Testis (tissue), 2 donors: ENCODE measurements at regions not wholly inside any gene's neighbourhood (a gene's known extent, or its start where the extent isn't known, plus 50 kb on each side); places are given as distances from the start of the nearest gene placed in this dataset.

Source experiments
- DNase-seq: peaks from one replicate; pipeline ENCODE4 v3.0.0-alpha.2; 2019
- H3K27ac ChIP-seq, 2 donors: fragments of 200-600 bp; sonication (generic); one replicate each; pipeline ENCODE4 v1.5.1; 2019
- H3K27me3 ChIP-seq: fragments of 200-600 bp; sonication (generic); one replicate; pipeline ENCODE4 v1.5.1; 2019
- H3K36me3 ChIP-seq: fragments of 200-600 bp; sonication (generic); one replicate; pipeline ENCODE4 v1.5.1; 2017; ENCODE audit warnings: low read depth; ENCODE audit errors: missing control alignments
- H3K4me1 ChIP-seq: fragments of 200-600 bp; sonication (generic); one replicate; pipeline ENCODE4 v1.5.1; 2019
- H3K4me3 ChIP-seq, 2 donors: fragments of 200-600 bp; sonication (generic); one replicate each; pipeline ENCODE4 v1.5.1; 2017 to 2019
- H3K9me3 ChIP-seq: fragments of 200-600 bp; sonication (generic); one replicate; pipeline ENCODE4 v1.5.1; 2017
- POLR2A ChIP-seq: fragments of 450-650 bp; IDR thresholded peaks from one replicate; pipeline ENCODE4 v1.6.1; 2017; ENCODE audit warnings: antibody characterized with exemption, mild to moderate bottlenecking, moderate library complexity
- WGBS, 2 donors: methylation state at CpG; one replicate each; pipeline ENCODE4 v1.1.5; 2018; 5-methylcytosine and 5-hydroxymethylcytosine counted together
- intact Hi-C: fragments of 100-400 bp; cut with DNase I; formaldehyde crosslinking; loops from one replicate; pipeline ENCODE4 v1.15.1; 2023; ENCODE audit warnings: low total_unique reads
- TF ChIP-seq, protein P1 (sequence below), 3 experiments: fragments of 450-650 bp in 2 of 3; fragments of 200-600 bp in 1 of 3; sonication (generic) in 1 of 3; IDR thresholded peaks; one replicate each; pipeline ENCODE4 v1.5.1; 2016 to 2019; ENCODE audit warnings: antibody characterized with exemption in 3 of 3, mild to moderate bottlenecking in 2 of 3, moderate library complexity in 1 of 3

DNA sequence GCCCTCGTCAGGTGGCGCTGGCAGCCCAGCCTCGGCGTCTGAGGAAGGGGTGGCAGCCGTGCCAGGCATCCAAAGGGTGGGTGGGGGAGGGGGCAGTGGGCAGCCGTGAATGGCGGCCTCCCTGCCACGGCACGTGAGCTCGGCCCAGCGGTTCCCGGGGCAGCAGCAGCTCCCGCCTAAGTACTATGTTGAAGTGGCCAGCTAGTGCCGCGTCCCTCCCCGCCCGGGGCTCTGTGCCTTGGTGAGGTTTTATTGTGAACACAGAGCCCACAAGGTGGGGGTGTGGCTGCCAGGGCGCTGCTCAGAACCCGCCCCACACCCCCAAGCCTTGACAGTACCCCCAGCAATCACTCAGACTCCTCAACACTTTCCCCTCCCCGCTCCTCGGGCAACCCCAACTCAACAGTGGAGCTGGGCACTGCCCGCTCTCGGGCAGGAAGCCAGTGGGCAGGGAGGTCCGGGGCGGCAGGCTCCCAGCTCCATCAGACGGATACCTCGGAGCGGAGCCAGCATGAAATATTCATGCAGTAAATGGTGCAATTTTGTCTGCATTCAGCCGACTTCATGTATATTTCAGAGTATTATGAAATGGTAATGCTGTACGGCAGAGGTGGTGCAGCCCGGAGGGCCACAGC is 80.4 kb downstream of the ENGASE start:
- no peak overlapping the region for H3K27ac ChIP-seq
- H3K36me3 ChIP-seq: no peaks in the 10 kb centered on the region
- no peak overlapping the region for H3K4me3 ChIP-seq
- intact Hi-C loops: no loop called here
- no peaks in the 10 kb centered on the region for H3K9me3 ChIP-seq
- H3K4me1 ChIP-seq: no peaks in the 10 kb centered on the region
- DNase-seq: no peak
- no peaks in the 10 kb centered on the region for H3K27me3 ChIP-seq
- TF ChIP-seq, protein P1, sequence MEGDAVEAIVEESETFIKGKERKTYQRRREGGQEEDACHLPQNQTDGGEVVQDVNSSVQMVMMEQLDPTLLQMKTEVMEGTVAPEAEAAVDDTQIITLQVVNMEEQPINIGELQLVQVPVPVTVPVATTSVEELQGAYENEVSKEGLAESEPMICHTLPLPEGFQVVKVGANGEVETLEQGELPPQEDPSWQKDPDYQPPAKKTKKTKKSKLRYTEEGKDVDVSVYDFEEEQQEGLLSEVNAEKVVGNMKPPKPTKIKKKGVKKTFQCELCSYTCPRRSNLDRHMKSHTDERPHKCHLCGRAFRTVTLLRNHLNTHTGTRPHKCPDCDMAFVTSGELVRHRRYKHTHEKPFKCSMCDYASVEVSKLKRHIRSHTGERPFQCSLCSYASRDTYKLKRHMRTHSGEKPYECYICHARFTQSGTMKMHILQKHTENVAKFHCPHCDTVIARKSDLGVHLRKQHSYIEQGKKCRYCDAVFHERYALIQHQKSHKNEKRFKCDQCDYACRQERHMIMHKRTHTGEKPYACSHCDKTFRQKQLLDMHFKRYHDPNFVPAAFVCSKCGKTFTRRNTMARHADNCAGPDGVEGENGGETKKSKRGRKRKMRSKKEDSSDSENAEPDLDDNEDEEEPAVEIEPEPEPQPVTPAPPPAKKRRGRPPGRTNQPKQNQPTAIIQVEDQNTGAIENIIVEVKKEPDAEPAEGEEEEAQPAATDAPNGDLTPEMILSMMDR (IDR thresholded peaks at IDR 0.05): no peak
- TF ChIP-seq POLR2A: no peak
- 84 to 88% methylated on average over 19 to 31 of the region's 31 CpGs for WGBS, 2 donors

DNA sequence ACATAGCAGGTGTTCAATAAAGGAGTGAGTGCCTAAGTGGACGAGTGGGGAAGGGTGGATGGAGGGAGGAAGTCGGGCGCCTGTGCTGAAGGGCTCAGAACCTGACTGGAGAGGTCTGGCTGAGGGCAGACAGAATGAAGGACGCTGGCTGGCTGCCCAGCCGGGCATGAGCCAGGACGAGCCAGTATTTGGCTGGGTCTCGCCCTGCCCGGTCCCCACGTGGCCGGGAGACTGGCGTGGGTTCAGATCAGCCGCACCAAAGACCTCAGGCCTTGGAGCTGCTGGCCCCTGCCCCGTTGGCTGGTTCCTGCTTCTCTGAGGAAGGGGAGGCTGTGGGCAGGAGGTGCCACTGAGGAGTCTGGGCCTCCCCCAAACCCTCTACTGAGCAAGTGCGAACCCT is 79.8 kb downstream of the ENGASE start:
- 71 to 79% methylated on average over 6 to 14 of the region's 14 CpGs for WGBS, 2 donors
- H3K36me3 ChIP-seq: no peaks in the 10 kb centered on the region
- no peaks in the 10 kb centered on the region for H3K4me1 ChIP-seq
- H3K27me3 ChIP-seq: no peaks in the 10 kb centered on the region
- no peak for DNase-seq
- intact Hi-C loops: no loop called here
- TF ChIP-seq, protein P1 (IDR thresholded peaks at IDR 0.05): no peak
- no peak for TF ChIP-seq POLR2A
- no peak overlapping the region for H3K4me3 ChIP-seq
- no peaks in the 10 kb centered on the region for H3K9me3 ChIP-seq
- H3K27ac ChIP-seq: no peak overlapping the region

DNA sequence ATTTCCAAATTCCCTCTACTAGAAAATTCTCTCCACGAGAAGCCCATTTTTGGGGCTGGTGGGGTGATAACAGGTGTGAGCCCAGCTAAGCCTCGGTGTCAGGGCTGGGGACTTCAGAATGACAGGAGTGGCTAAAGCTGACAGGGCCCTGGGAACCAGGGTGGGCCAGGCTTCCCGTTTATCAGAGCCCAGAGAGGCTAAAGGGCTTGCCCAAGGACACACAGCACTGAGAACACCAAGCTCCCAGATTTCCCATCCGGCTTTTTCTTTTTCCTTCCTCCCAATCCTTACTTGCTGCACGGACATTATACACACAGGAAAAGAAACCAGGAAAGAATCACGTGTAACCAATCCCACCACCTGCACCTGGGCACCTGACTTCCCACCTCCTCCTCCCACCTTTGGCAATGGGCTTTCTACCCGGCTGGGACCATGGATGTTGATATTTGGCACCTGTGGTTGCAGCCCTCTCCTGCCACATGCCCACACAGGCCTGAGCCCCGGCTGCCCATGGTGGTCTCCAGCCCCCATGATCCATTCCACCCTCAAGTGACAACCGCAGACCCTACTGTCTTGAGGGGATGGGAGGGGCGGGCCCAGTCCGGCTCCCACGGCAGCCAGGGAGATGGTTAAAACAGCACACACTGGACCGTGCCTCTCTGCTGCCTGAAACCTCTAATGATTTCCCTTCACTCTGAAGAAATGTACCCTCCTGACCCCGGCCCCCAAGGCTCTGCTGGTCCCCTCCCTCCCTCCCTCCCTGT is 78.9 kb downstream of the ENGASE start:
- WGBS, 2 donors: 77 to 79% methylated on average over 11 to 14 of the region's 14 CpGs
- no peaks in the 10 kb centered on the region for H3K36me3 ChIP-seq

DNA sequence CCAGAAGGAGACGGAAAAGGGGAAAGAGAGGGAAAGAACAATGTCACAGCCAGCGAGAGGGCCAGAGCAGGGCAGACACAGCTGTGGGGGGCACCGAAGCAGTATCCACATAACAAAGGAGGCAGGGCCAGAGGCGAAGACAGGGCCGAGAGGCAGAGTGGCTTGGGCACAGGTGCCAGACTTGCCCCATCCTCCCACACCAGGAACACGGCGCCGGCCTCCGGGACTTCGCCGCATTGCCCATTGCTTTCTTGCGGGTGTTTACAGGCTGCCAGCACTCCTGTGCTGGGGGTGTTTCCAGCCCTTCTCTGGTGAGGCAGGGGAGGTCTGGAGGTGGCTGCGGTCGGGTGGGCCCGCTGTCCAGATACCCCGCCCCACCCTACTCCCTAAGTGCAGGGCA is 78.0 kb downstream of the ENGASE start:
- H3K27me3 ChIP-seq: no peaks in the 10 kb centered on the region
- H3K9me3 ChIP-seq: no peaks in the 10 kb centered on the region
- H3K4me1 ChIP-seq: no peaks in the 10 kb centered on the region
- WGBS, 2 donors: 61 to 70% methylated on average over 14 to 16 of the region's 16 CpGs
- DNase-seq: no peak
- H3K36me3 ChIP-seq: no peaks in the 10 kb centered on the region
- TF ChIP-seq, protein P1 (IDR thresholded peaks at IDR 0.05): no peak
- TF ChIP-seq POLR2A: no peak
- no peak overlapping the region for H3K4me3 ChIP-seq
- intact Hi-C loops: no loop called here
- H3K27ac ChIP-seq: no peak overlapping the region

More for the DNA sequence above, 78.9 kb downstream of the ENGASE start:
- H3K4me3 ChIP-seq: no peak overlapping the region
- H3K4me1 ChIP-seq: no peaks in the 10 kb centered on the region
- no peak for TF ChIP-seq POLR2A
- TF ChIP-seq, protein P1 (IDR thresholded peaks at IDR 0.05): no peak
- no peak overlapping the region for H3K27ac ChIP-seq
- intact Hi-C loops: no loop called here
- no peaks in the 10 kb centered on the region for H3K27me3 ChIP-seq
- H3K9me3 ChIP-seq: no peaks in the 10 kb centered on the region
- no peak for DNase-seq

DNA sequence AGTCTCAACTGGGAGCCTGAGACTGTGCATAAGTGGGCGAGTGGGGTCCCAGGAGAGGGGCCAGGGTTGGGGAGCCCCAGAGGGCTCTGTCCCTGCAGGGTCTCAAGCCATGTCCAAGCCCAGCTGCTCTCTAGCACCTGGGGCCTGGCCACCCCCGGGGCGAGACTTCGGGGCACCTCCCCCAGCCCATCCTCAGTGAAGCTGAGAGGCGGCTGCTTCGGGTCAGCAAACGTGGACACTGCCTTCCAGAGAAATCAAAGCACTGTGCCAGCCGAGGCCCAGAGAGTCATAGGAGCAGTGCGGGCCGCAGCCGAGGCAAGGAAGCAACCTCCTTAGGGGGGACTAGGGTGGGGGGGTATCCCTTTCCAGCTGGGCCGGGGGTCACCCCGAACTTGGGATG is 77.5 kb downstream of the ENGASE start:
- DNase-seq: no peak
- H3K27ac ChIP-seq: no peak overlapping the region
- intact Hi-C loops: no loop called here
- 43 to 80% methylated on average over 1 to 13 of the region's 13 CpGs for WGBS, 2 donors
- no peaks in the 10 kb centered on the region for H3K27me3 ChIP-seq
- H3K9me3 ChIP-seq: no peaks in the 10 kb centered on the region
- TF ChIP-seq, protein P1 (IDR thresholded peaks at IDR 0.05): no peak
- TF ChIP-seq POLR2A: no peak
- no peak overlapping the region for H3K4me3 ChIP-seq
- H3K36me3 ChIP-seq: no peaks in the 10 kb centered on the region
- no peaks in the 10 kb centered on the region for H3K4me1 ChIP-seq
